ENCODE measurements at regions not wholly inside any gene's neighbourhood (a gene's known extent, or its start where the extent isn't known, plus 50 kb on each side); places are given as distances from the start of the nearest gene placed in this dataset.

- peak; percentile 33 for ATAC-seq
- TF ChIP-seq RFX1 (IDR thresholded peaks at IDR 0.05) (no peak), MLXIP (CRISPR knock-in tag; IDR thresholded peaks at IDR 0.05; ENCODE audit: borderline replicate concordance) (no peak), ZNF646 (CRISPR knock-in tag; IDR thresholded peaks at IDR 0.05) (peak; percentile 68), PAXIP1 (CRISPR knock-in tag; conservative IDR thresholded peaks at IDR 0.05) (no peak), MNT (IDR thresholded peaks at IDR 0.05) (peak; percentile 71), SMYD3 (CRISPR knock-in tag; IDR thresholded peaks at IDR 0.05) (no peak)
These were observed 108.9 kb upstream of the CIBAR2 start for GRCh38 chr16:85220964-85221731.

More at GRCh38 chr16:85220964-85221731, 108.9 kb upstream of the CIBAR2 start:
- BruUV-seq (replicated peaks): no TSS peak
- intact Hi-C loops (cut with micrococcal nuclease; ENCODE audit: unreplicated experiment) (no loop called here), in situ Hi-C loops (cut with HindIII; ENCODE audit: extremely low pct_ligation_motif_present, low pct_unique_long_range_greater_than_20kb) (loop anchor here (10.0 kb wide), 1 partner anchor 96 kb away; no protein-coding TSS in a partner anchor)
- WGBS (ENCODE audit: low lambda C conversion rate): 69% methylated on average over 21 of the region's 27 CpGs
- Histone ChIP-seq H3K79me2 (ENCODE audit: insufficient read depth, low read length) (no peaks in the 10 kb centered on the region), H3K9ac (ENCODE audit: insufficient read depth, low read depth, low read length) (no peak overlapping the region), H3K36me3 (replicated peaks in 1 of 2; ENCODE audit: control insufficient read depth in 1 of 2, insufficient read depth in 2 of 2, low read length in 2 of 2) (no peaks in the 10 kb centered on the region), H3K4me1 (ENCODE audit: insufficient read depth, low read length) (peaks cover 34% of the 10 kb centered on the region), H3K27me3 (ENCODE audit: control insufficient read depth in 1 of 2, insufficient read depth in 2 of 2, low read length in 2 of 2) (peaks cover 0 to 2% of the 10 kb centered on the region in 2 experiments; a peak in 1 of 5 replicates), H2AFZ (ENCODE audit: low read length) (no peak overlapping the region), H3K9me3 (ENCODE audit: low read length) (no peaks in the 10 kb centered on the region), H3K4me3 (replicated peaks in 1 of 3; ENCODE audit: insufficient read depth in 1 of 3, low read depth in 2 of 3, low read length in 3 of 3) (peak overlapping the region in 1 of 3 experiments; percentile 31; a peak in 1 of 6 replicates), H3K27ac (ENCODE audit: extremely low read length, insufficient read depth, low read length) (no peak overlapping the region), H4K20me1 (ENCODE audit: insufficient read depth, low read length) (0 out of 2 replicates have a peak, but pooled peaks cover 3% of the 10 kb centered on the region), H3K4me2 (ENCODE audit: low read depth, low read length) (peak overlapping the region; percentile 49)
- FAIRE-seq (no peak), DNase-seq (ENCODE audit: low spot score) (no peak)
- CTCF ChIA-PET (ENCODE audit: low intra/inter-chr PET ratio, low total read pairs): no interaction called here
- POLR2A ChIA-PET: interaction anchor here (1.0 kb wide), 1 partner anchor 62 kb away, joined by 3 read pairs; no protein-coding TSS in a partner anchor
